ENCODE measurements at regions not wholly inside any gene's neighbourhood (a gene's known extent, or its start where the extent isn't known, plus 50 kb on each side); places are given as distances from the start of the nearest gene placed in this dataset.

GRCh38 chr10:109070492-109070891 lies 852.8 kb downstream of the XPNPEP1 start:
- TF ChIP-seq CTCF (conservative IDR thresholded peaks at IDR 0.05; ENCODE audit: low read length) (no peak), EZH2phosphoT487 (IDR thresholded peaks at IDR 0.05; ENCODE audit: borderline replicate concordance) (no peak)

Measured in Loucy (cell line).